PC-9 (cell line): ENCODE measurements at regions not wholly inside any gene's neighbourhood (a gene's known extent, or its start where the extent isn't known, plus 50 kb on each side); places are given as distances from the start of the nearest gene placed in this dataset.

Source experiments
- BruUV-seq: library from RNA; stranded (reverse); fragments of 400-500 nt; replicated peaks from 2 replicates; lab custom pipeline; 2021; lab: Mats Ljungman, UMichigan
- CTCF ChIA-PET: fragments of 300-600 bp; sonication (Branson Sonifier 250); formaldehyde crosslinking; loops from one replicate; lab custom pipeline; 2022; ENCODE audit warnings: antibody characterized with exemption; lab: Charles Lee
- POLR2A ChIA-PET: fragments of 300-600 bp; sonication (Branson Sonifier 250); formaldehyde crosslinking; loops from one replicate; lab custom pipeline; 2022; ENCODE audit warnings: antibody characterized with exemption; ENCODE audit not compliant: unreplicated experiment; lab: Charles Lee
- DNase-seq, 2 experiments: peaks; one replicate each; pipeline versions ENCODE4 v3.0.0 to v3.0.0-alpha.2; 2015 to 2022; ENCODE audit warnings: mixed read lengths in 1 of 2
- H2AFZ ChIP-seq: fragments of 200-600 bp; sonication (generic); 2 replicates; pipeline ENCODE4 v1.8.1; 2017; ENCODE audit warnings: antibody characterized with exemption
- H3F3A ChIP-seq: fragments of 200-600 bp; sonication (generic); 2 replicates; pipeline ENCODE4 v1.8.1; 2017; ENCODE audit warnings: antibody characterized with exemption, mild to moderate bottlenecking, low read depth; ENCODE audit not compliant: insufficient read depth
- H3K27ac ChIP-seq: fragments of 200-600 bp; sonication (generic); 2 replicates; pipeline ENCODE4 v1.6.1; 2016; ENCODE audit warnings: mixed run types
- H3K27me3 ChIP-seq: fragments of 200-600 bp; sonication (generic); 2 replicates; pipeline ENCODE4 v1.6.1; 2016; ENCODE audit warnings: low read depth, mixed run types; ENCODE audit not compliant: insufficient read depth
- H3K36me3 ChIP-seq: fragments of 200-600 bp; sonication (generic); 2 replicates; pipeline ENCODE4 v1.6.1; 2016; ENCODE audit warnings: low read depth, mixed run types
- H3K4me1 ChIP-seq: fragments of 200-600 bp; sonication (generic); replicated peaks from 2 replicates; pipeline ENCODE4 v1.6.1; 2016; ENCODE audit warnings: mixed run types; ENCODE audit not compliant: insufficient read depth
- H3K4me2 ChIP-seq: fragments of 200-600 bp; sonication (generic); 2 replicates; pipeline ENCODE4 v1.6.1; 2017; ENCODE audit warnings: mixed run types
- H3K4me3 ChIP-seq: fragments of 200-600 bp; sonication (generic); 2 replicates; pipeline ENCODE4 v1.6.1; 2016; ENCODE audit warnings: mixed run types
- H3K79me2 ChIP-seq: fragments of 200-600 bp; sonication (generic); 2 replicates; pipeline ENCODE4 v1.6.1; 2017; ENCODE audit warnings: low read depth, mixed run types
- H3K9me2 ChIP-seq: fragments of 200-600 bp; sonication (generic); 2 replicates; pipeline ENCODE4 v1.8.1; 2017; ENCODE audit warnings: mild to moderate bottlenecking; ENCODE audit not compliant: insufficient read depth
- H3K9me3 ChIP-seq: fragments of 200-600 bp; sonication (generic); 2 replicates; pipeline ENCODE4 v1.8.1; 2016; ENCODE audit warnings: low read depth; ENCODE audit not compliant: insufficient read depth
- H4K20me1 ChIP-seq: fragments of 200-600 bp; sonication (generic); 2 replicates; pipeline ENCODE4 v1.8.1; 2017; ENCODE audit not compliant: insufficient read depth
- CTCF ChIP-seq: fragments of 200-600 bp; sonication (generic); conservative IDR thresholded peaks from 2 replicates; pipeline ENCODE4 v1.6.1; 2017; ENCODE audit warnings: mixed run types, antibody characterized with exemption, mild to moderate bottlenecking, moderate library complexity
- EZH2 ChIP-seq: fragments of 200-600 bp; sonication (generic); IDR thresholded peaks from 2 replicates; pipeline ENCODE4 v1.8.0; 2017; ENCODE audit warnings: antibody characterized with exemption, low read depth
- intact Hi-C: fragments of 100-400 bp; cut with micrococcal nuclease; formaldehyde crosslinking; loops from one replicate; pipeline ENCODE4 v1.10.0; 2022; ENCODE audit not compliant: unreplicated experiment

- Histone ChIP-seq H3K4me3 (no peak overlapping the region), H3K9me2 (no peaks in the 10 kb centered on the region), H2AFZ (no peak overlapping the region), H4K20me1 (no peaks in the 10 kb centered on the region), H3K79me2 (no peaks in the 10 kb centered on the region), H3F3A (peaks cover 8% of the 10 kb centered on the region; the same call in 1 of the 2 replicates), H3K9me3 (no peaks in the 10 kb centered on the region), H3K4me2 (0 out of 2 replicates have a peak overlapping the region, but pooled peaks have one; percentile 3), H3K27me3 (no peaks in the 10 kb centered on the region), H3K36me3 (no peaks in the 10 kb centered on the region), H3K4me1 (peaks cover 17% of the 10 kb centered on the region), H3K27ac (no peak overlapping the region)
- ChIA-PET POLR2A (no interaction called here), CTCF (no interaction called here)
- intact Hi-C loops = no loop called here
- no peak for DNase-seq
- BruUV-seq = no TSS peak
- no peak for TF ChIP-seq CTCF
- TF ChIP-seq EZH2 = no peak
Measured at GRCh38 chr6:137968901-137969300, 101.8 kb downstream of the TNFAIP3 start.

- Histone ChIP-seq H3K4me1 (peaks cover 17% of the 10 kb centered on the region), H3K4me3 (no peak overlapping the region), H3K9me3 (no peaks in the 10 kb centered on the region), H2AFZ (no peak overlapping the region), H3K79me2 (no peaks in the 10 kb centered on the region), H3K27me3 (no peaks in the 10 kb centered on the region), H3K9me2 (no peaks in the 10 kb centered on the region), H3K4me2 (no peak overlapping the region), H4K20me1 (no peaks in the 10 kb centered on the region), H3F3A (peaks cover 8% of the 10 kb centered on the region; the same call in 1 of the 2 replicates), H3K27ac (no peak overlapping the region), H3K36me3 (no peaks in the 10 kb centered on the region)
- POLR2A ChIA-PET = no interaction called here
- no peak for TF ChIP-seq EZH2
- no peak for TF ChIP-seq CTCF
- CTCF ChIA-PET = interaction anchor here (0.6 kb wide), 1 partner anchor 15 kb away, joined by 4 read pairs; no protein-coding TSS in a partner anchor
- DNase-seq = no peak
- BruUV-seq = no TSS peak
- intact Hi-C loops = loop anchor here (10.0 kb wide), 1 partner anchor 695 kb away; no protein-coding TSS in a partner anchor
Measured at GRCh38 chr6:137969874-137970273, 102.8 kb downstream of the TNFAIP3 start.

GRCh38 chr6:137970368-137970767 lies 103.3 kb downstream of the TNFAIP3 start:
- Histone ChIP-seq H3K36me3 (no peaks in the 10 kb centered on the region), H3K9me2 (no peaks in the 10 kb centered on the region), H3K27me3 (no peaks in the 10 kb centered on the region), H3K4me3 (no peak overlapping the region), H3K27ac (no peak overlapping the region), H3F3A (peaks cover 8% of the 10 kb centered on the region; the same call in 1 of the 2 replicates), H3K9me3 (no peaks in the 10 kb centered on the region), H2AFZ (no peak overlapping the region), H3K4me1 (peaks cover 19% of the 10 kb centered on the region), H3K79me2 (no peaks in the 10 kb centered on the region), H4K20me1 (no peaks in the 10 kb centered on the region), H3K4me2 (no peak overlapping the region)
- ChIA-PET CTCF (no interaction called here), POLR2A (no interaction called here)
- TF ChIP-seq CTCF (no peak), EZH2 (no peak)
- intact Hi-C loops = loop anchor here (10.0 kb wide), 1 partner anchor 696 kb away; no protein-coding TSS in a partner anchor
- no TSS peak for BruUV-seq
- DNase-seq = no peak
